ENCODE measurements at regions not wholly inside any gene's neighbourhood (a gene's known extent, or its start where the extent isn't known, plus 50 kb on each side); places are given as distances from the start of the nearest gene placed in this dataset.

GRCh38 chr17:77884967-77885641 is 73.4 kb upstream of the TNRC6C start:
- DNase-seq (ENCODE audit: low spot score): no peak
- no peak for TF ChIP-seq CTCF (IDR thresholded peaks at IDR 0.05; ENCODE audit: borderline replicate concordance, control extremely low read depth, extremely low read depth, insufficient read depth, missing control alignments)
- in situ Hi-C loops (cut with MboI; ENCODE audit: low sequenced_read_pairs, unreplicated experiment): no loop called here

- no peak for DNase-seq (ENCODE audit: low spot score)
- TF ChIP-seq CTCF (IDR thresholded peaks at IDR 0.05; ENCODE audit: borderline replicate concordance, control extremely low read depth, extremely low read depth, insufficient read depth, missing control alignments): no peak
- in situ Hi-C loops (cut with MboI; ENCODE audit: low sequenced_read_pairs, unreplicated experiment): no loop called here
Measured at GRCh38 chr17:77885678-77886386, 72.7 kb upstream of the TNRC6C start.

DNA sequence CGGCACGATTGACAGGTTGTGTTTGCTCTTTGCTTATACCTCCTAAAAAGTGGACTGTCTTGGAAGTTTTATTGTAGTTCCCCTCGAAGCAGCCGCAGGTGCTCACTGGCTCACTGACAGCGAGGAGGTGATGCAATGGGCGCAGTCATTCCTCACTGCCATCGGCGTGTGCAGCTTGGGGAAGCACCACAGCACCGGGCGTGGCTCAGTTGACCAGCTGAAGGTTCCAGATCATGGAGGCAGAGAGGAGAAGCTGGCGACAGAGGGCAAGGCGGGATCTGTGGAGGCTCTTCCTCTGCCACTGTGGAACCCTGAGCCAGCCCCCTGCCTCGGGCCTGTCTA is 72.1 kb upstream of the TNRC6C start:
- in situ Hi-C loops (cut with MboI; ENCODE audit: low sequenced_read_pairs, unreplicated experiment): no loop called here
- DNase-seq (ENCODE audit: low spot score): no peak
- TF ChIP-seq CTCF (IDR thresholded peaks at IDR 0.05; ENCODE audit: borderline replicate concordance, control extremely low read depth, extremely low read depth, insufficient read depth, missing control alignments): no peak

GRCh38 chr17:77887110-77887463 is 71.4 kb upstream of the TNRC6C start:
- DNase-seq (ENCODE audit: low spot score): no peak
- in situ Hi-C loops (cut with MboI; ENCODE audit: low sequenced_read_pairs, unreplicated experiment): no loop called here
- TF ChIP-seq CTCF (IDR thresholded peaks at IDR 0.05; ENCODE audit: borderline replicate concordance, control extremely low read depth, extremely low read depth, insufficient read depth, missing control alignments): no peak

DNA sequence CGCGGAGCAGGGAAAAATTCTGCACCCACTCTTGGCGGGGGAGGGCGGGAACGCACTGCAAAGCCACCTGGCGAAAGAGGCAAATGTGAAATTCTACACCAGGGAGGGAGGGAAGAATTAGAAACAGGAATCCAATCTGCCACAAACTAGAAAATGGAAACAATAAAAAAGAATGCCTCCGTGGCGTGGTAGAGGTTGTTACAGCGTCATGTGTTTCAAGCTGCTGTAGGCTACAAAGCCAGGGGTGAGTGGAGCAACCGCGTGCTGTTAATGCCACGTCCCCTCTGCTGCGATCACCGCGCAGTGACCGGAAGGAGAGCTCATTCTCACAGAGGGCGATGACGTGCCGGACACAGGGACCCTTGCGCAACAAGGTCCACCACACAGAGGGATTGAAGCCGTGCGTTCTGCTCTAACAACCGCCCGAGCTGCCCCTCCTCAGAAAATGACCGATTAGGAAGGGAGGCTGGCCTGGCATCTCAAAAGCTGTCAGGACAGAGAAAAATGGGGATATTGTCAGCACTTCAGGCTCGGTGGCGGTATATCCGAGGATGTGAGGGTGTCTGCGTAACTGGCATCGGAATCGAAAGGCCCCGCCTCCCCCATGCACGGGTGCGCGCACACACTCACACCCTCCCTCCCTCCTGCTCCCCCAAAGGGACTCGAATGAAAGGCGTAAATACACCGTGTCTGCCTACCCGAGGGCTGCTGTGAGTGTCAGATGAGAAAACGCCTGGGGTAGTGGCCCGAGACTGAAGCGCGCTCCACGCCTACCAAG is 70.8 kb upstream of the TNRC6C start:
- DNase-seq (ENCODE audit: low spot score): no peak
- TF ChIP-seq CTCF (IDR thresholded peaks at IDR 0.05; ENCODE audit: borderline replicate concordance, control extremely low read depth, extremely low read depth, insufficient read depth, missing control alignments): no peak
- in situ Hi-C loops (cut with MboI; ENCODE audit: low sequenced_read_pairs, unreplicated experiment): no loop called here

DNA sequence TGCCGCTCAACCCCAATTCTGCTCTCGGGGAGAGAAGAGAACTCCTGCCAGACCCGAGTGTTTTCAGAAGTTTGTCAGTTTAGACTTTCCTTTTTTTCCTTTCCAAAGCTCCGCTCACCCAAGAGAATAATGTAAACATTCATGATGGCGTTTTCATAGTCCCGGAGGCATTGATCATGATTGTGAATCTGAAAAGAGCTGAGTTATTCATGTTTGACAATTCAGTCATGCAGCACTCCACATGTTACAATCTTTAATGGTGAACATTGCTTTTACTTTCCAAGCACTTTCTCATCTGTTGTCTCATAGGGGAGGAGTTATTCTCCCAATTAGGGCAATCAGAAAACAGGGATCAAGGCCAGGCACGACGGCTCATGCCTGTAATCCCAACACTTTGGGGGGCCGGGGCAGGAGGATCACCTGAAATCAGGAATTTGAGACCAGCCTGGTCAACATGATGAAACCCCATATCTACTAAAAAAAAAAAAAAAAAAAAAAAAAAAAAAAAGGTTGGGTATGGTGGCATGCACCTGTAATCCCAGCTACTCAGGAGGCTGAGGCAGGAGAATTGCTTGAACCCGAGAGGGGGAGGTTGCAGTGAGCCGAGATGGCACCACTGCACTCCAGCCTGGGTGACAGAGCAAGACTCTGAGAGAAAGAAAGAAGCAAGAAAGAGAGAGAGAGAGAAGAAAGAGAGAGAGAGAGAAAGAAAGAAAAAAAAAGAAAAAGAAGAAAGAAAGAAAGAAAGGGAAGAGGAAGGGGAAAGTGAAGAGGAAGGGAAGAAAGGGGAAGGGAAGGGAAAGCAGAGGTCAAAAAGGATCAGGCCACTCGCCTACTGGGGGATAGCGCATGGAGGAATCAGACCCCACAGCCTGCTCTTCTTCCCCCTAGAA is 70.0 kb upstream of the TNRC6C start:
- in situ Hi-C loops (cut with MboI; ENCODE audit: low sequenced_read_pairs, unreplicated experiment): no loop called here
- DNase-seq (ENCODE audit: low spot score): no peak
- TF ChIP-seq CTCF (IDR thresholded peaks at IDR 0.05; ENCODE audit: borderline replicate concordance, control extremely low read depth, extremely low read depth, insufficient read depth, missing control alignments): no peak
